ENCODE measurements at regions not wholly inside any gene's neighbourhood (a gene's known extent, or its start where the extent isn't known, plus 50 kb on each side); places are given as distances from the start of the nearest gene placed in this dataset.

DNA sequence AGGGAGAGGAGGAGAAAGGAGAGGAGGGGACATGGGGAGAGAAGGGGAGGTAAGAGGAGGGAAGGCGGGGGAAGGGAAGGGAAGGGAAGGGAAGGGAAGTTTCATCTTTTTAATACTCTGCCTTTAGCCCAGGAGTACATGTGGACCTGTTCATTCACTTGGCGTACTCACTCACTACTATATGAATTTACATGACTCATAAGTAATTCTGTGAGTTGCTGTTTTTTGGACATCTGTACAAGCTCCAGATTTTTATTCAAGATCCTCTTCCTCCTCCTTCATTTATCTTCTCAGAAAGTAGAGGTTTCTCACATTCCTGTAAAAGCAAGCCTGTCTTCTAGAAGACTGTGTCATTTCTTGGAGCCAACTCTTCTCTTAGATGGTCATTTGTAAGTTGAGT, 84.6 kb downstream of the RDH14 start:
- no peak for TF ChIP-seq FOXM1 (IDR thresholded peaks at IDR 0.05; ENCODE audit: borderline replicate concordance)
- TF ChIP-seq ZNF384 (IDR thresholded peaks at IDR 0.05): no peak
- TF ChIP-seq ARNT (IDR thresholded peaks at IDR 0.05): no peak
- TF ChIP-seq SUZ12 (IDR thresholded peaks at IDR 0.05): no peak
- TF ChIP-seq TARDBP (IDR thresholded peaks at IDR 0.05): no peak
- TF ChIP-seq CTBP1 (IDR thresholded peaks at IDR 0.05; ENCODE audit: borderline replicate concordance): no peak
- no peak for TF ChIP-seq ELF4 (IDR thresholded peaks at IDR 0.05)
- TF ChIP-seq HDGF (IDR thresholded peaks at IDR 0.05; ENCODE audit: borderline replicate concordance): no peak
- no peak for TF ChIP-seq LEF1 (IDR thresholded peaks at IDR 0.05; ENCODE audit: borderline replicate concordance)
- no peak for TF ChIP-seq NFRKB (IDR thresholded peaks at IDR 0.05)
